NT2/D1 (cell line): ENCODE measurements at regions not wholly inside any gene's neighbourhood (a gene's known extent, or its start where the extent isn't known, plus 50 kb on each side); places are given as distances from the start of the nearest gene placed in this dataset.

Experiments
- DNase-seq: peaks from one replicate; pipeline ENCODE4 v3.0.0-alpha.2; 2011; ENCODE audit warnings: low read depth, low spot score
- H3K27me3 ChIP-seq: 2 replicates; pipeline ENCODE4 v1.6.0; 2011; ENCODE audit warnings: mild to moderate bottlenecking; ENCODE audit not compliant: insufficient read length, insufficient read depth
- H3K36me3 ChIP-seq: 2 replicates; pipeline ENCODE4 v1.6.1; 2011; ENCODE audit warnings: mild to moderate bottlenecking, low read length, mixed read lengths; ENCODE audit not compliant: insufficient read depth, insufficient read length
- H3K4me1 ChIP-seq: 2 replicates; pipeline ENCODE4 v1.5.1; 2011; ENCODE audit not compliant: insufficient read depth, insufficient read length
- H3K4me3 ChIP-seq: 2 replicates; pipeline ENCODE4 v1.5.1; 2011; ENCODE audit warnings: low read depth; ENCODE audit not compliant: insufficient read length
- H3K9ac ChIP-seq: 2 replicates; pipeline ENCODE4 v1.6.0; 2011; ENCODE audit warnings: low read depth; ENCODE audit not compliant: insufficient read length
- H3K9me3 ChIP-seq: 2 replicates; pipeline ENCODE4 v1.5.1; 2011; ENCODE audit warnings: mild to moderate bottlenecking, low read length; ENCODE audit not compliant: insufficient read depth
- SUZ12 ChIP-seq: IDR thresholded peaks from 2 replicates; pipeline ENCODE4 v1.6.1; 2011; ENCODE audit not compliant: insufficient read length, insufficient read depth; ENCODE audit errors: extremely low read depth
- YY1 ChIP-seq: IDR thresholded peaks from 2 replicates; pipeline ENCODE4 v1.6.1; 2011; ENCODE audit not compliant: insufficient read length, insufficient read depth
- ZNF274 ChIP-seq: IDR thresholded peaks from 2 replicates; pipeline ENCODE4 v1.6.1; 2011; ENCODE audit warnings: mild to moderate bottlenecking, low read depth, low read length

DNA sequence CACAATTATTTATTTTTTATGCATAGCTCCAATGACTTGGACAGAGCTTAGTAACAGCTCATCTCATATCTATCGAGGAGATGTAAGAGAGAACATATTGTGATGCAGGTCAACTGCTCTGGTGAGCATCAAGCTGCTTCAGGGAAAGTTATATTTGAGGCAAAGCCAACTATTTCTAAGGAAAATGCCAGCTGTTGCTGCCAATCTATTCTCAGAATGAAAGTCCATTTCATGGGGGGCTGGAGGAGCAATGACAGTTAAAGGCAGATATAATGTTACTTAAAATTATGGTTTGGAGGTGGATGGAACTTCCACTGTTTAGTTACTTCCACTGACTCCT is 424.8 kb downstream of the KIF20B start:
- no peak overlapping the region for H3K4me3 ChIP-seq
- H3K27me3 ChIP-seq, result no peaks in the 10 kb centered on the region
- no peak for DNase-seq
- no peaks in the 10 kb centered on the region for H3K9me3 ChIP-seq
- TF ChIP-seq SUZ12 (no peak), ZNF274 (no peak), YY1 (no peak)
- no peak overlapping the region for H3K9ac ChIP-seq
- no peaks in the 10 kb centered on the region for H3K4me1 ChIP-seq
- H3K36me3 ChIP-seq, result no peaks in the 10 kb centered on the region

DNA sequence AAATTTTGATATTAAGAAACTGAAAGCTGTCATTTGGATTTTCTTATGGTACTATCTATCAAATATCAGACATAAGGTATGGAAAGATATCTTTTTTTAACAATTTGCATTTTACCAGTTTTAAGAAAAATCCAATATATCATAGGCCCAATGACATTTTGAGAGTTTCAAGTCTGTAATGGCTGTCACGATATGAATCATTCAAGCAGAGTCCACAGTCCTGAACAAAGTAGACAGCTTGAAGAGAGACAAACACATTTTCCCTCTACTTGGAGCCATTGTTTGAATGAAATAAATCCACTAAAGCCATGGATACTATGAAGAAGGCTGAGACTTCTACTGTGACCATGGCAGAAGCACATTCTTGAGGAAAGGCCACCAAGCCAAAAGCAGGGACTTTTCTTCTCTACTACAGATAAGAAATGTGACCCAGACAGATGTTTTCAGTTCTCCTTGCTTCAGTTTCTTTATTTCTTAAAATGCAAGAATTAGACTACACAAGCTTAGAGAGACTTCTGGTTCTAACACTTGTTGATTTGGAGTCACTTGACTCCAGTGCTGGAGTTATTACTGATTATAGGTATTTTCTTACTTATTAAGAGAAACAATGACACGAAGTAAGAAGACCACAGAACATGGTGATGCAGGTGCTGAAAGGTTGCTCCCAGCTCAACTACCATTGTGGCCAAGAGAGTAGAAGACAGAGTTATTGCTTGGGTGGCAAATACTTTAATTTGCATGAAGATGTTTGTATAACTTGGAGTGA is 429.1 kb downstream of the KIF20B start:
- no peak for DNase-seq
- no peaks in the 10 kb centered on the region for H3K4me1 ChIP-seq
- H3K27me3 ChIP-seq, result no peaks in the 10 kb centered on the region
- H3K36me3 ChIP-seq, result no peaks in the 10 kb centered on the region
- no peak overlapping the region for H3K4me3 ChIP-seq
- H3K9me3 ChIP-seq, result peaks cover 16% of the 10 kb centered on the region; the same call in 1 of the 2 replicates
- H3K9ac ChIP-seq, result no peak overlapping the region
- TF ChIP-seq SUZ12 (no peak), ZNF274 (no peak), YY1 (no peak)

DNA sequence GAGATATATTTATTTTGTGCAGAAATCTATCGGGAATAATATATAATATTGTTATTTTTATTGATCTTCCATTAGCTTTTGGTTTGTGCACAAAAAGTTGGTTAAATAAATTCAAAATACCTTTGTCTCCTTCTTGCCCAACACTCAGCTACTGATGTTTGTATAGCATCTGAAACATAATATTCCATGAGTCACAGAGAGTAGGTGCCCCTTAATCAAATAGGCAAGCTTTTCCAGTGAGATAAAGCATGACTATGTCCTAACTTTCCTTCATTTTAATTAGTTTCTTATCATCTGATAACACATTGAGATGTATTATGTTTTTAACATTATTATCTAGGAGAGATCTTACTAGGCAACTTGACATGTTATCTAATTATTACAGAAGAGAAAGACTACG is 432.2 kb downstream of the KIF20B start:
- Histone ChIP-seq H3K4me1 (no peaks in the 10 kb centered on the region), H3K9me3 (peaks cover 46% of the 10 kb centered on the region), H3K9ac (no peak overlapping the region), H3K27me3 (no peaks in the 10 kb centered on the region), H3K36me3 (no peaks in the 10 kb centered on the region), H3K4me3 (no peak overlapping the region)
- TF ChIP-seq ZNF274 (no peak), YY1 (no peak), SUZ12 (no peak)
- DNase-seq, result no peak

DNA sequence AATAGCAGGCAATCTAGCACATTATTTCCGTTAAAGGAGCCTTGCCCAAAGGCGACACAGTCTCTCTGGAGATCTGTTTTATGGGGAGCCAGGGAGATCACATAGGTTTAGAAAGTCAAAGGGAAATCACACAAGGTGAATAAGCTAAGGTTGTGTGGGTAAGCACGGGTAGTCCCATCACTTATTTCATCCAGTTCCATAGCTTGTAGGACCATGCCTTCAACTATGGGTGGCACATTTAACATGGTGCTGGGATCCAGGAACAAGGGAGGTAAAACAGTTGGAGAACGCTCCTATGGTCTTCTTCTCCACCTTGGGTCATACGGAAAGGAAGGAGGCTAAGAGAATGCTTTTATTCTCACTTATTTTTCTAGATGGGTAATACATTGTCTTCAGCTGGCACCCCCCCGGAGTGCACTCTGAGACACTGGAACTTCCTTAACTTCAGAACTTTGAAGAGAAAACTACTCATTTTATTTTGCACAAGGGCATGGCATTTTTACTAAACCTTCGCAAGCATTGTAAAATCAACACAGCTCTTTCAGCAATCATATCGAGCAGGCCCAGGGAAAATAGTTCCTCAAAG is 435.4 kb downstream of the KIF20B start:
- no peak overlapping the region for H3K9ac ChIP-seq
- H3K9me3 ChIP-seq, result peaks cover 46% of the 10 kb centered on the region
- no peaks in the 10 kb centered on the region for H3K27me3 ChIP-seq
- H3K36me3 ChIP-seq, result no peaks in the 10 kb centered on the region
- no peak for TF ChIP-seq YY1
- TF ChIP-seq SUZ12, result no peak
- no peak for TF ChIP-seq ZNF274
- H3K4me1 ChIP-seq, result no peaks in the 10 kb centered on the region
- no peak for DNase-seq
- no peak overlapping the region for H3K4me3 ChIP-seq

DNA sequence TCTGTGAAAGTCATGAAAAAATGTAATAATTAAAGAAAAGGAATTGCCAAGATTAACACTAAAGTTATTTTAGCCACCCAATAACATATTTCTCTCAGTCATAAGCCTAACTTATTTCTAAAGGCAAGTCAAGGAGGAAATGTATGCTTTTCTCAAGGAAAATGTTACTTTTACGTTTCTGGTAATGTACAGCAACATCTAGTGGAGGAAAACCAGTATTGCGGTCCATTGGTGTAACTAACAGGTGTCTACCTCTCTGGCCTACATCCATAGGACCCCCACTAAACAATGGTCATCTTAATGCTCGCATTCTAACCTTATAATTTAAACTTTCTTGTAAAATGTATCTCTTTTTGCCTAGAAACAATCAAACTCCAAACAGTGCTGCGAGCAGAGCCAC is 437.5 kb downstream of the KIF20B start:
- TF ChIP-seq SUZ12, result no peak
- no peak for TF ChIP-seq ZNF274
- no peak for TF ChIP-seq YY1
- Histone ChIP-seq H3K9ac (no peak overlapping the region), H3K36me3 (no peaks in the 10 kb centered on the region), H3K4me3 (no peak overlapping the region), H3K9me3 (peaks cover 46% of the 10 kb centered on the region), H3K27me3 (no peaks in the 10 kb centered on the region), H3K4me1 (no peaks in the 10 kb centered on the region)
- DNase-seq, result peak; percentile 32

DNA sequence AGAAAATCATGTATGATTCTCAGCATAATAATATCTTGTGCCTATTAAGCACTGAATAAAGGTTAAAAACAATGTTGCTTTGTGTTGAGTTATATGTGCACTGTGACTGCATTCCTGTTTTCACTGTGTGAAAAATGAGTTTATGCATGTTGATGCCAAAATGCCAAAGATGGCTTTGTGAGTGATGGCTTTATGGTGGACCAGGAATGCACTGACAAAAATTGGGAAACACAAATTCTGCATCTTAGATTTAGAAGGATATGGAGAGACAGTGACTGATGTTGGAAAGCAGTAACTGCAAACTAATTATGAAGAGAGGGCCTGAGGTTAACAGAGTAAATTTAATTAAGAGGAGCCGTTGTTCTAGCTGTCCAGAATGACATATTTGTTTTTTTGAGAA is 440.4 kb downstream of the KIF20B start:
- Histone ChIP-seq H3K27me3 (no peaks in the 10 kb centered on the region), H3K4me3 (no peak overlapping the region), H3K9me3 (peaks cover 17% of the 10 kb centered on the region), H3K4me1 (no peaks in the 10 kb centered on the region), H3K36me3 (no peaks in the 10 kb centered on the region), H3K9ac (no peak overlapping the region)
- no peak for DNase-seq
- no peak for TF ChIP-seq ZNF274
- TF ChIP-seq YY1, result no peak
- no peak for TF ChIP-seq SUZ12

DNA sequence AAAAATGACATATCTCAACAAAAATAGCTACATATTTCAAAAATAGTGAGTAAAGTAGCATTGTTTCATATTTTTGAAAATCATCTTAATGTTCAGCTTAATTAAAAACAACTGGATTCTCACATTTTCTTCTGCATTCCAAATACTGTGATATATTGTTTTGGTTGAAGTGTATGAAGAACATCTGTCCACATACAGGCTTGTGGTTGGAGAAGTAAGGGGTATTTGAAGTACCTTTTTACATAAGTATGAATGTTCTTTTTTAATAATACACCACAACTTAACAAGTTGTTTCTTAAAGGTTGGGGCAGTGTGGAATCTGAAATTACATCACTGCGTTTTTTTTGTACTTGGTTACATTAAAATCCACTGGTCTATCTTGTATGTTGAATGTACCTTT is 442.5 kb downstream of the KIF20B start:
- no peak for TF ChIP-seq YY1
- TF ChIP-seq ZNF274, result no peak
- no peak for TF ChIP-seq SUZ12
- Histone ChIP-seq H3K4me3 (no peak overlapping the region), H3K9me3 (no peaks in the 10 kb centered on the region), H3K4me1 (no peaks in the 10 kb centered on the region), H3K9ac (no peak overlapping the region), H3K36me3 (no peaks in the 10 kb centered on the region), H3K27me3 (no peaks in the 10 kb centered on the region)
- DNase-seq, result no peak
